GM21786 (cell line): ENCODE measurements at regions not wholly inside any gene's neighbourhood (a gene's known extent, or its start where the extent isn't known, plus 50 kb on each side); places are given as distances from the start of the nearest gene placed in this dataset.
"Not testable (repeated sequence)": the region's sequence is repeated elsewhere in the genome, so short reads cannot be mapped to it uniquely, and the experiment has no call there.

ENCODE experiments used
- ATAC-seq: cut with Tn5 transposase; IDR thresholded peaks from one replicate; pipeline ENCODE4 v1.9.1; 2021; ENCODE audit not compliant: unreplicated experiment

- ATAC-seq, result not testable (repeated sequence)
These were observed 194.2 kb upstream of the SULF2 start for GRCh38 chr20:47979361-47980095.

- not testable (repeated sequence) for ATAC-seq
These were observed 193.3 kb upstream of the SULF2 start for GRCh38 chr20:47978428-47979120.

GRCh38 chr20:47977789-47978252 is 192.5 kb upstream of the SULF2 start:
- not testable (repeated sequence) for ATAC-seq

- ATAC-seq, result not testable (repeated sequence)
These were observed 191.9 kb upstream of the SULF2 start for GRCh38 chr20:47977017-47977788.

GRCh38 chr20:47974234-47974878 is 189.1 kb upstream of the SULF2 start:
- ATAC-seq, result no peak

- no peak for ATAC-seq
These were observed 188.4 kb upstream of the SULF2 start for GRCh38 chr20:47973519-47974233.

- no peak for ATAC-seq
These were observed 187.6 kb upstream of the SULF2 start for GRCh38 chr20:47972916-47973309.

GRCh38 chr20:47972297-47972915 is 187.1 kb upstream of the SULF2 start:
- ATAC-seq, result not testable (repeated sequence)

GRCh38 chr20:47971058-47971791 is 185.9 kb upstream of the SULF2 start:
- no peak for ATAC-seq

GRCh38 chr20:47970282-47970903 is 185.1 kb upstream of the SULF2 start:
- no peak for ATAC-seq

GRCh38 chr20:47969426-47969825 is 184.1 kb upstream of the SULF2 start:
- no peak for ATAC-seq

GRCh38 chr20:47968541-47969310 is 183.4 kb upstream of the SULF2 start:
- ATAC-seq, result no peak

- ATAC-seq, result no peak
These were observed 178.9 kb upstream of the SULF2 start for GRCh38 chr20:47964149-47964548.

- no peak for ATAC-seq
These were observed 177.7 kb upstream of the SULF2 start for GRCh38 chr20:47963022-47963421.

- ATAC-seq, result no peak
These were observed 177.1 kb upstream of the SULF2 start for GRCh38 chr20:47962286-47962963.

GRCh38 chr20:47960769-47961541 is 175.7 kb upstream of the SULF2 start:
- no peak for ATAC-seq

GRCh38 chr20:47960277-47960676 is 175.0 kb upstream of the SULF2 start:
- no peak for ATAC-seq
